NCI-H2107 treated with DMSO at 0.1 percent for 48 hours (cell line): ENCODE measurements at regions not wholly inside any gene's neighbourhood (a gene's known extent, or its start where the extent isn't known, plus 50 kb on each side); places are given as distances from the start of the nearest gene placed in this dataset.
"Not testable (repeated sequence)": the region's sequence is repeated elsewhere in the genome, so short reads cannot be mapped to it uniquely, and the experiment has no call there.

Source experiments
- DNase-seq: peaks from one replicate; lab custom pipeline; 2025; ENCODE audit not compliant: unreplicated experiment; lab: John Stamatoyannopoulos, UW

DNA sequence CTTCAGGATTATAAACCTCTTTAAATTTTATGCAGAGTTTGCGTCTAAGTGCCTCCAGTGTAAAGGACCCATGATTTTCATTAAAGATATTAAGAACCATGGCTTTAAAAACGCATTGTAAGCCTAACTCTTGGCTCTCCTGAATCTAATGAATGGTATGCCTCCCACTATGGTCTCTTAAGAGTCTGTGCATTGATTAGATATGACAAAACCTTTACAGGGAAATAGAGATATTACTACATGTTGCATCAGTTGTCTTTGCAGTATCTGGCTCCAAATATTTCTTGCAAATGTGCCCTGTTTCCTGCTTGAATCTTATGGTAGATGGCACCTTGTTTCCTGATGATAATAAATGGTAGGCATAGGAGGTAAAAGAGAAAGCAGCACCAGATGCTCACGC, 189.3 kb upstream of the FSHR start:
- DNase-seq = no peak

DNA sequence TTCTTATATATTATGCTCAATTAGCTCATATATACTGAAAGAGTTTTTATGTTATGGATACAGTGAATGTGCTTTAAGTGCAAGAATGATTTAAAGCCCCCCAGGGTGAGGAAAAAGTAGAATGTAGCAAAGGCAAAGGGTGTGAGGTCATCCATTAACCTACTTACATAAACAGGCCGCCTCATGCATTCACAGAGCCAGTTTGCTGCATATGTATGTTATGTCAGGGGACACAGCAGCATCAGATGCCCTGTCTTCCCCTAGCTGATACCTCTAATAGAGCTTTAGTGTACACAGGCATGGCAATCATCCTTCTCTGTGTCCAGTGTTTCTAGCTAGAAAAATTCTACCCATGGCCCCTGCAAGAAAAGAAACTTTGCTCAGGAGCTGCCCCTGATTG, 187.8 kb upstream of the FSHR start:
- DNase-seq = no peak

DNA sequence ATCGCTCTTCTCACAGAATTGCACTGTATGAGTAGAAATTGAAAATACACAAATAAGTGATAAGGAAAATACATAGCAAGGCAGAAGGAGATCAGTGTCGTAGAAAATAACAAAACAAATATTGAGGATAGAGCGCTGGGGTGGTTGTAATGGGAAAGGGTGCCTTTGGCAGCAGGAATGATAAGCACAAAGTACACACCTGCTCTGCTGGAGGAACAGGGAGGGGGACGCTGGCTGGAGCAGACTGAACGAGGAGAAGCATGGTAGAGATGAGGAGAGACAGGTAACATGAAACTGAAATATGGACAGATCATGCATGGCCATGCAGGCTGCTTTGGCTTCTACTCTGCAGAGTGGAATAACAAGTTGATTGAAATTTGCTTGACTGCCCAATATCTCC, 181.2 kb upstream of the FSHR start:
- peak; percentile 16 for DNase-seq

DNA sequence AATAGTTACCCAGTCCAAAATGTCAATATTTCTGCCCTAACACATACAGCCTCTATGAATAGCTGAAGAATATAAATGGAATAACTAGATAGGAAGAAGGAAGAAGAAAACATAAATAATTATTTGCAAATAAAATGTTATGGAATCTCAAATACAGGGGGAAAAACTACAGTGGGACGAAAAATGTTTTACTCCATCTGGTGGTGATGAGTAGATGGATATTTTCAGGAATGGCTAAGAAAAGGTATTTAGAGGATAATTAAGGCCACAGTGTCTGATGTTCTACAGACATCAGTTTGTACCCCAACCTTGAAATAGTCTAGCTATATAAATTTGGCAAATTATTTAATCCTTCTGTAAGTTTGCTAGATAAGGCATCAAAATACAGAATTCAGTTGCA, 178.1 kb upstream of the FSHR start:
- DNase-seq = no peak

DNA sequence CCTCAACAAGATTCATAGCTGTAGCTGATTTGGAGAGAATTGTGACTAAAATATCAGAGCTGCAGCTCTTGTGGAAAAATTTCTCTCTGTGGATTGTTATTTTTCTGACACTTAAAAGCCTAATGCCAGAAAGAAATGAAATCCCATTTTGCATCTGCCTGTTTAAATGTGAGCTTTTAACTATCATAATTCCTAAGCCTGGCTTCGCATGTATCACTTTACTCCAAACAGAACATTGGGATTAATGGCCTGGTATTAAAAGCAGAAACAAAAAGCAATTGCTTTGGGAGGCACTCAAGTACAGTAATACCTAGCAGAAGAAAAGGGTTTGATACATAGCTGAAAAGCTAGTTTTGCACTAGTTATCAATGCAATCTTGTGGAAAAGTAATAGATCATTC, 164.2 kb upstream of the FSHR start:
- no peak for DNase-seq

DNA sequence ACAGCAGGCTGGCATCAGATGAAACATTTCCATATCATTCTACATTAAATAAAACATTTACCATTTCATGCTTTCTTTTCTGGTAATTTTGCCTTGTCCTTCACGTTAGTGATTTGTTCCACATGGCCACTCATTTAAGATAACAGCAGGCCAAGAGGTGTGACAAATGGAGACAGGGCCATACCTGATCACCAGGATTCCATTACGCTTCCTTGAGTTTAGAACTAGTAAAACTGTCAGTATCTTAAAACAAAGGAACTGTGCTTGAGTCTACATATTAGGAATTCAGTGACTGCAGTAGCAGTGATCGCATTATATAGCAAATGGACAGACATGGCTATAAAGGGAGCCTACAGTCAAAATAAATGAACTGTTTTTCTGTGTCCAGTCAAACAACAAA, 155.1 kb upstream of the FSHR start:
- no peak for DNase-seq

DNA sequence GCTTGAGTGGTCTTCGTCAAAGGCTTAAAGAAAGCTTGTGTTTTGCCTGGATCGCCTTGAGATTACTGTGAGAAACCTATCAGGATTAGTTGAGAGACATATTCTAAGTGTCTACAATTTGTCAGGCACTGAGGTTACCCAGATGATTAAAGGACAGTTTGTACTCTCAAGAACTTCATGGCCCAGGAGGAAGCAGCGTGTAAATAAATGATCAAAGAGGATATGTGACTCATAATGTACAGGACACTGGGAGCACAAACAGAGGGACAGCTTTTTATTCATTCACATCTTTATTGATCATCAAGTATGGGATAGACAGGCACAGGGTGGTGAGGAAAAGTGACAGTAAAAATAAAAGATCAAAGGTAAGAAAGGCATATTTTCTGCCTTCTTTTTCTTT, 152.6 kb upstream of the FSHR start:
- no peak for DNase-seq

DNA sequence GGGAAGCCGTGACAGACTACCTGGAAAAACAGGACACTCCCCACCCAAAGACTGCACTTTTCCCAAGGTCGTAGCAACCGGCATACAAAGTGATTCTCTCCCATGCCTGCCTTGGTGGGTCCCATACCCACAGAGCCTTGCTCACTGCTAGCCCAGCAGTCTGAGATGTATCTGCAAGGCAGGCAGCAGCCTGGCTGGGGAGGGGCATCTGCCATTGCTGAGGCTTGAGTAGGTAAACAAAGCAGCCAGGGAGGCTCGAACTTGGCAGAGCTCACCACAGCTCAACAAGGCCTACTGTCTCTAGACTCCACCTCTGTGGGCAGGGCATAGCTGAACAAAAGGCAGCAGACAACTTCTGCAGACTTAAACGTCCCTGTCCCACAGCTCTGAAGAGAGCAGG, 144.4 kb upstream of the FSHR start:
- not testable (repeated sequence) for DNase-seq

DNA sequence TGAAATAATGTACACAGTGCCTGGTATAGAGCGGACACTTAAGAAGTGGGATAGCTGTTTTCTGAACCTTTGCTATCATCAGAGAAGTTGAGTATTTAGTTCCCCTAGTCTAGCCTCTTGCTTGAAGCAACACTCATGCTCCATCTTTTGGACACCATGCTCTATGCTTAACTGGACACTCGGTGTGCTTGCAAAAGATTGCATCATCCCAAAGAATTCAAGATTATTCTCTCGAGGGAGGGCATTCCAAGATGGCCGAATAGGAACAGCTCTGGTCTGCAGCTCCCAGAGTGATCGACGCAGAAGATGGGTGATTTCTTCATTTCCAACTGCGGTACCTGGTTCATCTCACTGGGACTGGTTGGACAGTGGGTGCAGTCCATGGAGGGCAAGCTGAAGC, 143.9 kb upstream of the FSHR start:
- DNase-seq = no peak

DNA sequence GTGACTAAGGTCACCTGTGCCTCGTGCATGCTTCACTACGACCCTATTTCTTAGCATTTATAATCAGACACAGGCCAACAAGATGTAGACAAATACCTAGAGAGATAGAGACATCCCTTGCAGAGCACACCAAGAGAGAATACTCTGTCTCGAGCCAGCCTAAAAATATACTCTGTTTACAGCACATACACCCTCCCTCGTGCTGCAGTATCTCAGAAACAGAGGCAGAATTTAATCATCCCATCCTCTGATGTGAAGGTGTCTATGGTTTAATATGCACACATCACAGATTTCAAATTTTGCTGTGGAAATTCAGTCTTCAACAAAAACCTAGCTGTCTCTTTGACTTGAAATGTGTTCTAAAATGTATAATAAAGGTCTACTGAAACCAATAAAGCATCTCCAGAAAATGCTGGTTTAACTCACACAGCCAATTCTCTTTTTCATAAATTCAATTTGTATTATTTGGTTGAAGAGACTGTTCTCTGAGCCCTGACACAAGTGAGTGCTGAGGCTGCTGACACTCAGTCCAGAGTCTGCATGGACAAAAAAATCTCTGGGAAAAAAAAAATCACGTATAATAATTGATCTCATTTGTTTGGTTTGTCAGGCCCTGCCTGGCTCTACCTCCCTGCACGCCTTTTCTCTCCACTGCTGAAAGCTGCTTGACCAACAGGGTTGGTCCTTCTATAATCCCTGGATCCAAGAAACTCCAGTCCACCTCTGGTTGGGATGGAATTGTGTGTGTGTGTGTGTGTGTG, 142.0 kb upstream of the FSHR start:
- DNase-seq = no peak

DNA sequence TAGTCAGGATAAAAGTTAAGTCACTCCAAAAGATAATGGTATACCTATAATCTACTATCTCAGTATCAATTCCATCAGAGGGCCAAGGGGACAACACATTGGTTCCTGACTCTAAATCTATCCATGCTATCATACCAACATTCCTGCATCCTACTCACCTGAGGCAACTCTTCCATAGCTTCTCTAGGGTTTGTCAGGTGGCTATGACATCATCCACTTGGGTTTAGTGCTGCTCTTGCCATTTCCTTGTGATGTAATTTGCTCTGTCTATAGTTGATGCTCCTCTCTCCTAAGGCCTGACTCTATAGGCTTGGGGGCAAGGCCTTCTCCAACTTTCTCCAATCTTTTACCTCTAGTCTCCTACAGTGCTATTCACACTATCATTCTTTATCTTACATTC, 139.9 kb upstream of the FSHR start:
- no peak for DNase-seq

DNA sequence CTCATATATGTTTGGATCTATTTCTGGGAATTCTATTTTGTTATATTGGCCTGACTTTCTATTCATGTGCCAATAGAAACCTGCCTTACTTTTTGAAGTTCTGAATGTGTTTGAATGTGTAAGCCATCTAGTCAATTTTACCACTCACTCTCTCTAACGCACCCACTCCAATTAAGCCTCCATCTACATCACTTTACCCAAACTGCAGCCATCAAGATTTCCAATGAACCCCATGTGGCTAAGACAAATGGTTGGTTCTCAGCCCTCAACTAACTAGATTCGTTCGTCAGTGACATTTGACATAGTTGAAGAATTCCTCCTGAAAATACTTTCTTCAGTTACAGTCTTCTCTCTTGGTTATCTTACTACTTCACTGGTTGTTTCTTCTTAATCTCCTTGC, 137.3 kb upstream of the FSHR start:
- DNase-seq = no peak

DNA sequence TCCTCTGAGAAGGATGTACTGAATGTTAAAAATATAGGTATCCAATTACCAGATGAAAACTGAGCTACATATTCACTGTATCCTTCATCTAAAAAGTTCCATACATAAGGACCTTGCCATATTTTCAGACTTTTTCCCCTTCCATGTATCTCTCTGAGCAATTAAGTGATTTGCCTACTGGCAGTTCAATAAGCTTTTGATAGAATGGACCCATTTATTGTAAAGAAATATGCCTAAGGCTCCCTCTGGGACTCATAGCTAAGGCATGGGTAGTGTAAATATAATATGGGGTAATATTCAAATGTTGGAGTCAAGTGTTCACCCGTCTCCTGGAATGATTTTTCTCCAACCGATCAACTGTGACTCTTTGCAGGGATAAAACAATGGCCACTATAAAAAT, 135.4 kb upstream of the FSHR start:
- DNase-seq = no peak

DNA sequence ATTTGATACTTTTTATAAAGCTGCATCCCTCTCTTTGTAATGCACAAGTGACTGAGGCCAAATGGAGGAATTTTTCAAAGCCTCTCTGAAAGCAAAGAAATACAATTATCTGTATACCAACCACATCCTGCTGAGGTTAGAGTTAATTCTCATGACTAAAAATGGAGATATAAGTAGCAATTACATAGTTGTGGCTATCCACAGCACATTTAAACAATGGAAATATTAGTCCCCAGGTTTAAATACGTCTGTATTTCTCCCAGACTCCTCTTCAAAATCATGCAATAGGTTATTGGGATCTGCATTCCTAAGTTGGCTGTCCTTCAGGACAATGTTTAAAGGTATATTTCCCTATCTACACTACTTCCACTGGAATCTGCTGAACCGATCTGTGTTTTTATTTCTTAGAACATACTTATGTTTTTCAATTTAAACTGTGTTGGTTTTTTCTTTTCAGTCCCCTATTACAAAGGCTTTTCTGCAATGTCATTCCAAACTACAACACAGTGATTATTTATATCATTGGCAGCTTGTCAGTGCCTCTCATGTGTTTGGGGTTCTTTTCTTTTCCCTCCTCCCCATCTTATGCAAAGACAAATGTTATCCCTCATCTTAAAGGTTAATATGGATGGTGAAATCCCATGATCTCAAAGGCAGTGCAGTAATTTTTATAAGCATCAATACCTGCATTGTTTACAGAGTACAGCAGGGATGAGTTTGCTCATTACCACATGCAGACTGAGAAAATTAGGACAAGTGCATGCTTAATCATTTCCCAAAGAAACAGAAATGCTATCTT, 134.8 kb upstream of the FSHR start:
- no peak for DNase-seq

DNA sequence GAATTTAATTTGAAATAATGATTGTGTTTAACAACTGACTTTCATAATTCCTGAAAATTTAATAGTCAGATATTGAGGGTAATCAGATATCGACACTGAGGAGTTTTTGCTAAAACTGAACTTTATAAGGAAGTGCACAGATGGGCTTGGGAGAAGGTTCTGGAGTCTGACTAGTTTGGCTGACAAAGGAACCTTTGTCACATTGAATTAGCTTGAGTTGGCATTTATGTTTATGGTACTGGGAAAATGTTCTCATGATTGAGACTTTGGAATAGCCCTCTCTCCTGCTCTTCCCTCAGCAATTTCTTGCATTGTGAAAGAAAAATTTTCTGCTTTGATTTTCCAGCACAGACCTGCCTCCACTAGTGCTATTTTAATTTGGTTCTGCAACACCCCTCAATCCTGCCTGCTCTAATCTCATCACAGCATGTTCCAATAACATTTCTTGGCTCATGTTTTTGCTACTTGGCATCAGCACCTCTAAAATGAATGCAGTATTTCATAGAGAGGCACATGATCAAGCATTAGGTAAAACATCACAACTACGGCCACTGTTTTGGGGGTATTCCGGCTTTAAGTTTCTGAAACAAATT, 133.9 kb upstream of the FSHR start:
- no peak for DNase-seq

DNA sequence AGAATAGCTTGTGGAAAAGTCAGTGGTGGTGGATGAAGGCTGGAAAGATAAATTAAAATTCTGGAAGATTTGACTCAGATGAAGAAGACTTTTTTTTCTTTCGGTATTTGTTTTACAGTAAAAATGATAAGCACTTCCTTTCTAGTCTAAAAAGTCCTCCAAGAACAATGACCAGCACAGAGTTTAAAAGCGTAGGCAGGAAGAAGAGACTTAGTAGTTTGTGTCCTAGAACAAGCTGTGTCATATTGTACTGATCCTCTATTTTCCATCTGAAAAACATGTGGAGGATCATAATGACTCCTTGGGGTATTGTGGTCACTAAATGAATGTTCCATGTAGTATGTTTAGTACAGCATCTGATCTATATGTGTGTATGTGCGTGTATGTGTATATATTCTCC, 132.4 kb upstream of the FSHR start:
- no peak for DNase-seq

DNA sequence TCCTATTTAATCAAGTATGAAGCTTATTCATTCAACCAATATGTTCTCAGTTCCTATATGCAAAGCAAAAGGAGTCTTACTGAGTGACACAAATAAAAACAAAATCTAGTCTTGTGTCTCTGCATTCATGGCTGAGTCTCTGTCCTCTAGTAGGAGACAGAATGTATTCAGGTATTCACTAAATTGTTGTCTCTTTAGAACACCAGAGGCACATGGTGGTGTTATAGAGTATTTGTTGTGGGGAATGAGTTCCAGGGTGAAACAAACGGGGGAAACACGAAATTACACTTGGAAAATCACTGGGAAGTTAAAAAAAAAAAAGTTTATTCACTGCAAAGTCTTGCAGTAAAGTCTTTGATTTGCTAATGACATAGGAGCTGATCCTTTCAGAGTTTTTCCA, 131.7 kb upstream of the FSHR start:
- no peak for DNase-seq

DNA sequence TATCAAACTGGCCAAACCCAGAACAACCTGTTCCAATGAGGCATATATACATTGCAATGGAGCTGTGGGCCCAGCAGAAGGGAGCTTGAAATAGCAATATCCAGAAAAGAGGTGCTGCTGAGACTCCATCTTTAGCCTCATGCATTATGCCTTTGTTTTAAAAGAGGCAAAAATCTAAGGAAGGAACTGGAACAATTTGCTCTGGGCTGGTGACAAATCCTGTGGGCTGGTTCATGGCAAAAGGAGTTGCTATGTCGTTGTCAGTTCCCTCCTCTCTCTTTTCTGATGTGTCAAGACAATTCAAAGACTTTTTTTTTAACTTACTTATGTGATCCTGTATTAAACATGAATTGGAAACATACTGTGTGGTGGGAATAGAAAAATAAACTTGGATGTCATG, 124.2 kb upstream of the FSHR start:
- no peak for DNase-seq

DNA sequence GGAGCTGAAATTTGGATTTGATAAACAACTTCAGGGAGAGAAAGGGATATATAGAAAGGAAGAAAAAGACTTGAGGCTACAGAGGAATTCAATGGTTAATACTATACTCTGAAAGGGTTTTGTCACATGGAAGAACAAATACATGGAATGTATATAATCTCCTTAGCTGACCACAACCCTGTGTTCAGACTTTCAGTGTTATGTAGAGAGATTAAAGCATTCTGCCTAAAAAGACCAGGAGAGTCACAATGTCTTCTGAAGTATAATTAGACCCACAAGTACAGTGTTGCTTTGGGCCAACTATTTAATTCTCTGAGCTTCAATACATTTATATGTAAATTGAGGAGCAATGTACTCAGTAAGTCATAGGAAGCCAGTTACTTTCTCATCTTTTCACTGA, 123.8 kb upstream of the FSHR start:
- no peak for DNase-seq

DNA sequence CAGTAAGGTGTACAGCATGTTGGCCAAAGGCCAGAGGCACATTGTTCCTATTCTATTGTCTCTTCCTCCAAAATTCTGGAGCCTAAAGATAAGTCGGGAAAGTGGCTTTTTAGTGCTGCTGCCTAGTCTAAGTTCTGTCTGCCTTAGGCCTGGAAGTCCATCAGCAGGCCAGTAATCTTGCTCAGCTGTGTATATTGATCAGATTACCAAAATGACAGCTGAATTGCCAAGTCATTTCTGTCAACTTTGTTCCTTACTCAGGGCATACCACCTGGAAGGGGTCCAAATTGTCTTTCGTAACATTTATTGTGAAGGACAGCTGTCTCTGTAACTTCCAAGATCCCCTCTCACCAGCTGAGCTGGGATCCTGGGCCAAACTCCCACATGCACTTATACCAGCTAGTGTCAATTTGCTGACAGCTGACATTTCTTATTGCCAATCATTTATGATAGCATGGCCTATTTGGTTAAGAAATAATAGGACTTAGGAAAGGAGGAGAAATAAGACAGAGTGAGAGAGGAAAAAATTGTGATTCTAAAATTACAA, 116.8 kb upstream of the FSHR start:
- no peak for DNase-seq

DNA sequence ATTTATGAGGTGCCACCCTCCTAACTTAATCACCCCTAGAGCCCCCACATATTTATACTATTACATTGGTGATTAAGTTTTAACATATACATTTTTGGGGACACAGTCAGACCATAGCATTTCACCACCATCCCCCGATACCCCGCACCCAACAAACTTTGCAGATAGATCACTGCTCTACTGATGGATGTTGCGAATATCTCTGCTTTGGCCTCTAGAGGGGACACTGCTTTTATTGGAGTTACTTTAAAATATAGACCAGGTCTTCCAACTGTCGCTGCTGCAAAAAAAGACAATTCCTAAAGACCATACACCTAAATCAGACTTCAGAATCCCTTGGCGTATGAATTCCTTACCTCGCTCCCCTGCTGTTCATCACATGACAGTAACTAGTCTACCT, 115.8 kb upstream of the FSHR start:
- DNase-seq = no peak

DNA sequence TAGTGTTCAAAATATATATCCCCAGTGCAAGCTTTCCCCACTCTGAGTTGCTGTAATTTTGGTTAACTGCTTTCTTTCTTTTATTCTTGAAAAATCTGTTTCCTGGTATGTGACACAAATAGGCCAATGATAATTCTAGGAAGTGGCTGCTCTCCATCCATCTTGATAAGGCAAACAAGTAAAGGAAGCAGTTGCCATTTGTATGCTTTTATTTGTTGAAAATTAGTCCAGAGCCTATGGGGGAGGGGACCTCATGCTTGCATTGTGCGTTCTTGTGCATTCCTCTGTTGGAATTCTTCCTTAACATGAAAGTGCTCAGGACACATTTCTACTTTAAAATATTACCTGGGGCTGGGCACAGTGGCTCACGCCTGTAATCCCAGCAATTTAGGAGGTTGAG, 111.2 kb upstream of the FSHR start:
- DNase-seq = no peak
